NB4 (cell line): ENCODE measurements at regions not wholly inside any gene's neighbourhood (a gene's known extent, or its start where the extent isn't known, plus 50 kb on each side); places are given as distances from the start of the nearest gene placed in this dataset.

ENCODE experiments used
- CTCF ChIP-seq: IDR thresholded peaks from one replicate; pipeline ENCODE4 v1.5.1; 2012; ENCODE audit warnings: low read depth, low read length
- MAX ChIP-seq: IDR thresholded peaks from 2 replicates; pipeline ENCODE4 v1.6.1; 2011; ENCODE audit warnings: low read depth, low read length
- MYC ChIP-seq: IDR thresholded peaks from 2 replicates; pipeline ENCODE4 v1.6.1; 2011; ENCODE audit warnings: low read depth, low read length
- POLR2A ChIP-seq: IDR thresholded peaks from 2 replicates; pipeline ENCODE4 v1.6.1; 2011; ENCODE audit warnings: mild to moderate bottlenecking; ENCODE audit not compliant: insufficient read length; ENCODE audit errors: extremely low read depth

- TF ChIP-seq MYC (no peak), CTCF (no peak), POLR2A (no peak), MAX (no peak)
Measured at GRCh38 chr16:50859628-50860360, 117.9 kb downstream of the CYLD start.
